Trophoblast cell (in vitro differentiated cells and primary cell): ENCODE measurements at regions not wholly inside any gene's neighbourhood (a gene's known extent, or its start where the extent isn't known, plus 50 kb on each side); places are given as distances from the start of the nearest gene placed in this dataset.
A peak's percentile ranks its signal among the peaks of the same experiment; 100 is the strongest.

Experiments used
- DNase-seq, 2 donors: peaks; one replicate each; pipeline ENCODE4 v3.0.0-alpha.2; 2016
- H2AFZ ChIP-seq: 2 replicates; pipeline ENCODE4 v1.6.1; 2013; ENCODE audit warnings: low read length, moderate library complexity, mild to moderate bottlenecking; ENCODE audit not compliant: insufficient read depth, poor library complexity
- H2AK5ac ChIP-seq: 2 replicates; pipeline ENCODE4 v1.6.1; 2013; ENCODE audit warnings: mild to moderate bottlenecking, low read length
- H2BK120ac ChIP-seq: 2 replicates; pipeline ENCODE4 v1.6.1; 2013; ENCODE audit warnings: low read length, mild to moderate bottlenecking, moderate library complexity; ENCODE audit not compliant: insufficient read depth, poor library complexity
- H2BK12ac ChIP-seq: 2 replicates; pipeline ENCODE4 v1.6.1; 2013; ENCODE audit warnings: mild to moderate bottlenecking, low read length, moderate library complexity
- H2BK5ac ChIP-seq: 2 replicates; pipeline ENCODE4 v1.6.1; 2013; ENCODE audit warnings: low read length, low read depth, moderate library complexity, mild to moderate bottlenecking; ENCODE audit not compliant: poor library complexity
- H3K14ac ChIP-seq: 2 replicates; pipeline ENCODE4 v1.6.1; 2013; ENCODE audit warnings: mild to moderate bottlenecking, low read length
- H3K18ac ChIP-seq: 2 replicates; pipeline ENCODE4 v1.6.1; 2013; ENCODE audit warnings: mild to moderate bottlenecking, low read length
- H3K23ac ChIP-seq: 2 replicates; pipeline ENCODE4 v1.6.1; 2013; ENCODE audit warnings: low read length
- H3K27ac ChIP-seq: 2 replicates; pipeline ENCODE4 v1.5.1; 2013; ENCODE audit warnings: low read depth, mild to moderate bottlenecking, inconsistent platforms, low read length, moderate library complexity
- H3K27me3 ChIP-seq: 2 replicates; pipeline ENCODE4 v1.6.1; 2013; ENCODE audit warnings: inconsistent platforms, mild to moderate bottlenecking, low read length, moderate library complexity; ENCODE audit not compliant: insufficient read depth
- H3K36me3 ChIP-seq, 2 experiments: 1 replicate in 1 of 2; 2 replicates in 1 of 2; pipeline ENCODE4 v1.6.1; 2013; ENCODE audit warnings: low read length in 2 of 2, mild to moderate bottlenecking in 2 of 2, moderate library complexity in 1 of 2; ENCODE audit not compliant: insufficient read depth in 2 of 2, control insufficient read depth in 1 of 2
- H3K4ac ChIP-seq: 2 replicates; pipeline ENCODE4 v1.6.1; 2013; ENCODE audit warnings: low read depth, mild to moderate bottlenecking, low read length, moderate library complexity
- H3K4me1 ChIP-seq, 2 experiments: 1 replicate in 1 of 2; 2 replicates in 1 of 2; pipeline ENCODE4 v1.6.1; 2013; ENCODE audit warnings: low read length in 2 of 2, mild to moderate bottlenecking in 2 of 2, moderate library complexity in 1 of 2; ENCODE audit not compliant: insufficient read depth in 2 of 2, control insufficient read depth in 1 of 2
- H3K4me2 ChIP-seq: 2 replicates; pipeline ENCODE4 v1.6.1; 2013; ENCODE audit warnings: inconsistent platforms, mild to moderate bottlenecking, low read length, moderate library complexity
- H3K4me3 ChIP-seq: 2 replicates; pipeline ENCODE4 v1.5.1; 2013; ENCODE audit warnings: mild to moderate bottlenecking, low read depth, low read length, inconsistent platforms
- H3K79me1 ChIP-seq: one replicate; pipeline ENCODE4 v1.6.1; 2013; ENCODE audit warnings: low read length
- H3K79me2 ChIP-seq: 2 replicates; pipeline ENCODE4 v1.6.1; 2013; ENCODE audit warnings: low read length, mild to moderate bottlenecking; ENCODE audit not compliant: control insufficient read depth, insufficient read depth, poor library complexity
- H3K9ac ChIP-seq: 2 replicates; pipeline ENCODE4 v1.6.1; 2013; ENCODE audit warnings: mild to moderate bottlenecking, low read length
- H3K9me3 ChIP-seq: 2 replicates; pipeline ENCODE4 v1.6.1; 2013; ENCODE audit warnings: low read depth, mild to moderate bottlenecking, control low read depth, inconsistent platforms, low read length; ENCODE audit not compliant: insufficient read depth
- H4K12ac ChIP-seq: 2 replicates; pipeline ENCODE4 v1.6.1; 2013; ENCODE audit warnings: low read depth, mild to moderate bottlenecking, low read length, moderate library complexity
- H4K8ac ChIP-seq: 2 replicates; pipeline ENCODE4 v1.6.1; 2013; ENCODE audit warnings: low read depth, mild to moderate bottlenecking, low read length, moderate library complexity
- H4K91ac ChIP-seq: one replicate; pipeline ENCODE4 v1.6.1; 2013; ENCODE audit warnings: low read depth, mild to moderate bottlenecking, low read length, moderate library complexity
- WGBS: extraction: QIAGEN DNeasy Blood & Tissue Kit; methylation state at CpG from one replicate; pipeline ENCODE4 v1.1.7; 2013; ENCODE audit warnings: missing lambda C conversion rate; ENCODE audit not compliant: insufficient read length, insufficient coverage; ENCODE audit errors: extremely low coverage; 5-methylcytosine and 5-hydroxymethylcytosine counted together

DNA sequence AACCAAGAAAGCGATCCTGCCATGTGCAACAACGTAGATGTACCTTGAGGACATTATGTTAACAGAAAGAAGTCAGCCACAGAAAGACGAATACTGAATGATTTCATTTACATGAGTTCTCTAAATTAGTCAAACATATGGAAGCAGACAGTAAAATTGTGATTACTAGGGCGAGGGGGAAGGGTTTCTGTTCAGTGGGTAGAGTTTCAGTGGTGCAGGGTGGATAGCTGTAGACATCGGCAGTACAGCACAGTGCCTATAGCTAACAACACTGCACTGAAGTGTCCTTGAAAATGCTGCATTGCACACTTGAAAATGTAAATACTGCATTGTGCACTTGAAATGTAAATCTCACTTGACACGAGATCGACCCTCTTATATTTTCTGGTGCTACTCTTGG, 275.3 kb downstream of the GALR1 start:
- no peak overlapping the region for H3K4me2 ChIP-seq
- no peak overlapping the region for H3K4ac ChIP-seq
- no peak overlapping the region for H4K12ac ChIP-seq
- H3K36me3 ChIP-seq: no peaks in the 10 kb centered on the region
- H3K9me3 ChIP-seq: peaks cover 12% of the 10 kb centered on the region
- DNase-seq: no peak
- H3K9ac ChIP-seq: no peak overlapping the region
- H3K79me1 ChIP-seq: no peaks in the 10 kb centered on the region
- H2AFZ ChIP-seq: no peak overlapping the region
- H4K8ac ChIP-seq: no peak overlapping the region
- H3K4me3 ChIP-seq: no peak overlapping the region
- no peak overlapping the region for H4K91ac ChIP-seq
- H3K14ac ChIP-seq: no peak overlapping the region
- no peak overlapping the region for H3K18ac ChIP-seq
- H3K27ac ChIP-seq: no peak overlapping the region
- H2BK12ac ChIP-seq: no peak overlapping the region
- H3K79me2 ChIP-seq: no peaks in the 10 kb centered on the region
- no peaks in the 10 kb centered on the region for H3K4me1 ChIP-seq
- H3K27me3 ChIP-seq: no peaks in the 10 kb centered on the region
- H2BK120ac ChIP-seq: no peak overlapping the region
- WGBS: no CpG with 5 or more reads among the region's 7 CpGs
- no peak overlapping the region for H2AK5ac ChIP-seq
- H2BK5ac ChIP-seq: no peak overlapping the region
- no peak overlapping the region for H3K23ac ChIP-seq

- H3K4me1 ChIP-seq: peaks cover 0 to 1% of the 10 kb centered on the region in 2 experiments
- no peaks in the 10 kb centered on the region for H3K79me1 ChIP-seq
- H2BK120ac ChIP-seq: no peak overlapping the region
- no peaks in the 10 kb centered on the region for H3K27me3 ChIP-seq
- H3K4me2 ChIP-seq: no peak overlapping the region
- no peak for DNase-seq
- no peaks in the 10 kb centered on the region for H3K79me2 ChIP-seq
- H2BK12ac ChIP-seq: no peak overlapping the region
- no peak overlapping the region for H3K4me3 ChIP-seq
- H3K27ac ChIP-seq: no peak overlapping the region
- H3K9me3 ChIP-seq: peaks cover 12% of the 10 kb centered on the region
- H2AFZ ChIP-seq: no peak overlapping the region
- peak overlapping the region; percentile 89 for H3K23ac ChIP-seq
- no peak overlapping the region for H4K12ac ChIP-seq
- H2BK5ac ChIP-seq: no peak overlapping the region
- H3K4ac ChIP-seq: no peak overlapping the region
- no peak overlapping the region for H3K9ac ChIP-seq
- H3K14ac ChIP-seq: no peak overlapping the region
- no peak overlapping the region for H3K18ac ChIP-seq
- no peak overlapping the region for H4K91ac ChIP-seq
- no CpG with 5 or more reads among the region's 8 CpGs for WGBS
- no peaks in the 10 kb centered on the region for H3K36me3 ChIP-seq
- no peak overlapping the region for H4K8ac ChIP-seq
- no peak overlapping the region for H2AK5ac ChIP-seq
Measured at GRCh38 chr18:77526962-77527361, 277.3 kb downstream of the GALR1 start.

DNA sequence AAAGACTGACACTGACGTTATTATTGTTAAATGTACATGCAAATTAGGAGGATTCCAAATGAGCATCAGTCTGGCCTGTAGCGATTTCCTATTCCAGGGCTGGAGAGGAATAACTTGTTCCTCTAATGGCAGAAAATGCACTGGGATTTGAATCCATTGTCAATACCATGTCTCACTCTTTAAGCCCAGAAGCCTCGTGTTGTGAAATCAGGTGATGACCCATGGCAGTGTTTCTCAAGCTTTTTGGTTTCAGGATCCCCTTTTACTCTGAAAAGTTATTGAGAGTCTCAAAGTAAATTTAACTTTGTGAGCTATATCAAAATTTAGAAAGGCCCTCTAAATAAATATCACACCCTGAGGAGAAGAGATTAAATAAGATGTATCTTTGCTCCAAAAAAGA, 279.2 kb downstream of the GALR1 start:
- H3K79me1 ChIP-seq: no peaks in the 10 kb centered on the region
- no peak overlapping the region for H4K12ac ChIP-seq
- H3K27ac ChIP-seq: no peak overlapping the region
- H3K27me3 ChIP-seq: no peaks in the 10 kb centered on the region
- H3K18ac ChIP-seq: no peak overlapping the region
- H2BK12ac ChIP-seq: no peak overlapping the region
- no peak overlapping the region for H3K14ac ChIP-seq
- no peak overlapping the region for H4K8ac ChIP-seq
- no peak overlapping the region for H3K23ac ChIP-seq
- no peaks in the 10 kb centered on the region for H3K36me3 ChIP-seq
- peak in 1 of 2 donors; percentile 6 for DNase-seq
- peaks cover 0 to 1% of the 10 kb centered on the region in 2 experiments for H3K4me1 ChIP-seq
- H2BK120ac ChIP-seq: no peak overlapping the region
- no peak overlapping the region for H2AFZ ChIP-seq
- no peak overlapping the region for H2AK5ac ChIP-seq
- H3K9ac ChIP-seq: no peak overlapping the region
- peaks cover 12% of the 10 kb centered on the region for H3K9me3 ChIP-seq
- no peak overlapping the region for H3K4me3 ChIP-seq
- H3K4me2 ChIP-seq: no peak overlapping the region
- H2BK5ac ChIP-seq: no peak overlapping the region
- H3K4ac ChIP-seq: no peak overlapping the region
- H3K79me2 ChIP-seq: no peaks in the 10 kb centered on the region
- WGBS: no CpG with 5 or more reads among the region's 3 CpGs
- no peak overlapping the region for H4K91ac ChIP-seq

GRCh38 chr18:77529492-77530176, 280.0 kb downstream of the GALR1 start:
- no peak for DNase-seq
- no peak overlapping the region for H3K18ac ChIP-seq
- no CpG with 5 or more reads among the region's 7 CpGs for WGBS

More at GRCh38 chr18:77529492-77530176, 280.0 kb downstream of the GALR1 start:
- Histone ChIP-seq H3K79me1 (no peaks in the 10 kb centered on the region), H2BK5ac (no peak overlapping the region), H3K4me3 (no peak overlapping the region), H3K27me3 (no peaks in the 10 kb centered on the region), H3K14ac (no peak overlapping the region), H2AFZ (no peak overlapping the region), H2BK120ac (no peak overlapping the region), H3K4me1 (peaks cover 0 to 1% of the 10 kb centered on the region in 2 experiments), H3K9ac (no peak overlapping the region), H3K9me3 (peaks cover 12% of the 10 kb centered on the region), H4K91ac (no peak overlapping the region), H3K27ac (no peak overlapping the region), H3K4me2 (no peak overlapping the region), H4K8ac (no peak overlapping the region), H3K79me2 (no peaks in the 10 kb centered on the region), H2BK12ac (no peak overlapping the region), H3K36me3 (no peaks in the 10 kb centered on the region), H3K4ac (no peak overlapping the region), H3K23ac (no peak overlapping the region), H2AK5ac (no peak overlapping the region), H4K12ac (no peak overlapping the region)
